ENCODE measurements at regions not wholly inside any gene's neighbourhood (a gene's known extent, or its start where the extent isn't known, plus 50 kb on each side); places are given as distances from the start of the nearest gene placed in this dataset.
"Not testable (repeated sequence)": the region's sequence is repeated elsewhere in the genome, so short reads cannot be mapped to it uniquely, and the experiment has no call there.

DNA sequence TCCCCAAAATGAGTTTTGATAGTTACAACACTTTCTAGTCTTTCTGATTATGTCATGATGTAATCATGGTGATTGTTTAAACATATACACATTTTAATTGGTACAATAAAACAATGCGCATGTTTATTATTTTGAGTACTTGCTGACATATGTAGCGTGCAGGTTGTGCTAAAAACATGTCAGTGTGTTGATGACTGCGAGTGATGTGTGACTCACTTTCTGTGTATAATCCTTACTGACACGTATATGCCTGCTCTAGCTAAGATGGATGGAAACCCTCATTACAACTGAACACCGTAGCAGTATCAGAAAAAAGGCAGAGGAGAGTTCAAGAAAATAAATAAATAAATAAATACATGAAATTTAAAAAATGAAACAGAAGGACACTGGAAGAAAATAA is 1552.4 kb upstream of the FLRT2 start:
- no peak for FAIRE-seq

GRCh38 chr14:83981676-83982258 is 1548.2 kb upstream of the FLRT2 start:
- FAIRE-seq, result not testable (repeated sequence)

- no peak for FAIRE-seq
These were observed 1541.7 kb upstream of the FLRT2 start for GRCh38 chr14:83988275-83988674.

- no peak for FAIRE-seq
These were observed 1538.3 kb upstream of the FLRT2 start for GRCh38 chr14:83991666-83992065.

- FAIRE-seq, result no peak
These were observed 1537.1 kb upstream of the FLRT2 start for GRCh38 chr14:83992857-83993256.

- no peak for FAIRE-seq
These were observed 1536.4 kb upstream of the FLRT2 start for GRCh38 chr14:83993545-83993944.

DNA sequence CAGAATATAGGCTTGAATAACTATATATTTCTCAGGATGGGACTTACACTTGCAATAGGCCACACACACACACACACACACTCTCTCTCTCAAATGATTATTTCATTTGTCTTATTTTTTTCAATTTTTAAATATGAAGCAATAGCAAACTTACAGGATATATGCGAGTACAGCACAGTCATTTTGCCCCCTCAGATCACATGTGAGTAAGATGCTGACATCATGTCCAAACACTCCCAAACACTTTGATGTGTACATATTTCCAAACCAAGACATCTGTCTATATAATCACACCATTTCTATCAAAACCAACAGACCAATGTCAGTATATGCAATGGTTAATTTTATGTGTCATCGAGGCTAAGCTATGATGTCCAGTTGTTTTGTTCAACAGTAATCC is 1535.9 kb upstream of the FLRT2 start:
- no peak for FAIRE-seq

- no peak for FAIRE-seq
These were observed 1528.9 kb upstream of the FLRT2 start for GRCh38 chr14:84001023-84001422.

DNA sequence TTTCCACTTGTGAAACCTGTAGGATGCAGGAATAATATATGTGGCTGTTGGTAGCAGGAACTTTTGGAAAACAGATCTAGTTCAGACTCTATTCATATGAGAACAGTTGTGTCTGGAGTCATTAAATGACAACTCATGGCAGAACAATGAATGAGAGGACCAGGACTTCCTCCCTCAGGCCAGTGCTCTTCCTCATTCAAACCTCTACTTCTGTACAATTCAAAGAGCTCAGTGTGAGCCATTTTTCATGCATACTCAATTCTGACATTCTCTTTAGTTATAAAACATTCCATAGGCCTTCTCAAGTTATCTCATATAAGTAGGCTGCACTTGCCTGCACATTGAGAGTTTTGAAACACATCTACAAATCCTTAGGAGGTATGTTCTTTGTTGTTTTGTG is 1526.6 kb upstream of the FLRT2 start:
- no peak for FAIRE-seq

DNA sequence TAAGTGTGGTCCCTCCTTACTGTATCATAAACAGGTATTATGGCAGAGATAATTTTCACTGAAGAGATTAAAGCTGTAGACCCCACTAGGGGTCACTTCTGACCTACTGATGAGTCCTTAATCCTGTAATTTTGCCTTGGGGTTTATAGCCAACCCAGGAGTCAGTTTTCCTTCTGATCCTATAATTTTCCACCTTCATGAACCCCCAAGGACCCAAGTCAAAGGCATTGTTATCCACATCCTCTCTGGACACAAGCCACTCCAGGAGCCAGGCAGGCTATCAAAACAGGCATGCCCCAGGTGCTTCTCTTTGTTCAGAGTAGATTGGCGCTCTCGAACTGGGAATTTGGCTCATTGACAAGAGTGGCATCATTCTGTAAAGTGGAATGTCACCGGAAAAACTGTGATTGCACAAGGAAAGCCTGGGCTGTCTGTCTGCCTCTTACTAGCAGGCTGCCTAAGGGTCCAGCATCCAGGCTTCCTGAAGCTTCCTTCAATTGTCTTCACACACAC is 1523.2 kb upstream of the FLRT2 start:
- FAIRE-seq, result no peak

GRCh38 chr14:84013424-84013823 is 1516.5 kb upstream of the FLRT2 start:
- FAIRE-seq, result no peak

DNA sequence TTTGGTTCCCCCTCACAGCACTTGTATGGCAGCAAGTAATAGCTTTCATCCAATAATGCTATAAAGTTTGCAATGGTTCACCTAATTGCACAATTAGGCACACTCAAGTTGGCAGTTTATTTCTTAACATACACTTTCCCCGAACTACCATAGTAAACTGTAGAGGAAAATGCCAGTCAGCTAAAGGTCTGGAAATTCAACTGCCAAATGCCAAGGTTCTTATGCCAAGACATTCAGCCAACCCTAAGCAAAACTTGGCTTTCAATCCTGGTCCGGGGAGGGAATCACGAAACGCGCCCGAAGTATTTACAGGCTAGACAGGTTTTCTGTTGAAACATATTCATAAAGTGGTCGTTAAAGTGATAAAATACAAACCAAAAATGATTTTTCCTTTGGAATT is 1512.4 kb upstream of the FLRT2 start:
- no peak for FAIRE-seq

- no peak for FAIRE-seq
These were observed 1508.5 kb upstream of the FLRT2 start for GRCh38 chr14:84021433-84021832.

- no peak for FAIRE-seq
These were observed 1505.6 kb upstream of the FLRT2 start for GRCh38 chr14:84024231-84024820.

GRCh38 chr14:84025106-84026012 is 1504.6 kb upstream of the FLRT2 start:
- FAIRE-seq, result no peak

DNA sequence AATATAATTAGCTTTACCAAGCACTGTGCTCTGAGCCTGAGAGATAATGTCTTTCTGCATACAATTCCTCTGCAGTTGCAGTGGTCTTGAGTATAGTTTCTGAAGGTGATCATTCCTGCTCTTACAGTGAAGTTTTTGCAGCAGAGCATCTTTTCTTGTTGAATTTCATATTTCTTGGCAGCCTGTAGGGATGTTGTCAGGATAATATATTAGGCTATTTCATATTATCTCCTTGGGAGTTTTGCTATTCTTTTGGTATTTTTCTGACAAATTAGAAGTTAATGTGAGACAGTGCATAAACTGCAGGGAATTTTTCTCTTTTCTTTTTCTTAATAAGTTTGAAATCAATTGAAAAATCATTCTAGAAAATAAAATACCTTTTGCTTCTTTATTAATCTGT is 1502.6 kb upstream of the FLRT2 start:
- no peak for FAIRE-seq

- no peak for FAIRE-seq
These were observed 1501.8 kb upstream of the FLRT2 start for GRCh38 chr14:84028080-84028604.

GRCh38 chr14:84029246-84029645 is 1500.7 kb upstream of the FLRT2 start:
- no peak for FAIRE-seq

DNA sequence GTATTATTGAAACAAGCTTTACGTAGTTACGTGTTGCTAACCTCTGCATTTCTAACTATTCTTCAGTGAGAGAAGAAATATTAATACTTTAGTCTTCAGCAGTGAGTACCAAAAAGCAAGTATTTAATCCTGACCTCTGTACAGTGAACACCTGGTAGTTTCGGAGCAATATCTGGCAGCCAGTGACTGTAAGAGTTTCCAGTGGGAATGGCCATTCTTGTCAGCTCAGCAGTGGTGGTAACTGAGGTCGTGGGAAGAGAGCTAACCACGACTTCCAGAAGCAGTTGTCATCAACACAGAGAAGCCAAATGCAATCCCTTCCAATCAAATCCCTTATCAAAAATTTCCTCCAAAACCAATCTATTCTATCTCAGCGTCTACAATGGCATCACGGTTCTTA is 1500.2 kb upstream of the FLRT2 start:
- FAIRE-seq, result no peak

DNA sequence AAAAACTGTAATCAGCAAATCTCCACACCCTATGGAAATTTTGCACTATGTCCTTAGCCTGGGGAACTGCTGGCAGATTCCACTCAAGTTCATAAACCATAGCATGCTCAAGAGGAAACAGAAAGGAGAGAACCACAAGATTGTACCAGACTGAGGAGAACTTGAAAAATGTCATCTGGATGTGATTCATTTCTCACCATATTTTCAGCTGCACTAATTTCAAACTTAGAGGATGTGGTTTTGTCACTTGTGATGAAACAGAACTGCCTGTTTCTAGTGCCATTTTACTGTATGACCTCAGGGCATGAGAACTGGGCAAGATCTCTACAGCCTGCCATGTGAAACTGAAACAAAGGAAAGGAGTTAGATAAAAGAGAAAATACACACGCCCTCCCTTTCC is 1493.1 kb upstream of the FLRT2 start:
- no peak for FAIRE-seq

DNA sequence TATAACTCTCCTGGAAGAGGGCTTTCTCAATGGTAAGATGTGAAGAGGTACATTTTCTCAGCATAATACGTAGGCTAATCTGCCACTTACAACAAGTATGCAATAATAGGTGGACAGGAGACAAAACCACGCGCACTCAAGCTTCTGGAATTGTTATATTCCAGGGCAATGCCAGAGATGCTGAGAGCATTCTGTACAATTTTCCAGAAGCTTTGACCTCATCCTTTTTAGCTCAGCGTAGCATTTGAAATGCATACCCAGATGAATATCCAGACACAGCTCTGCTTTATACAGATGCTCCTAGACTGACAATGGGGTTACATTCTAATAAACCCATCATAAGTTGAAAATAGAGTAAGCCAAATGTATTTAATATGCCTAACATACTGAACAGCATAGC is 1492.4 kb upstream of the FLRT2 start:
- FAIRE-seq, result no peak

GRCh38 chr14:84040101-84040500 is 1489.8 kb upstream of the FLRT2 start:
- FAIRE-seq, result no peak

GRCh38 chr14:84041421-84041820 is 1488.5 kb upstream of the FLRT2 start:
- FAIRE-seq, result no peak

DNA sequence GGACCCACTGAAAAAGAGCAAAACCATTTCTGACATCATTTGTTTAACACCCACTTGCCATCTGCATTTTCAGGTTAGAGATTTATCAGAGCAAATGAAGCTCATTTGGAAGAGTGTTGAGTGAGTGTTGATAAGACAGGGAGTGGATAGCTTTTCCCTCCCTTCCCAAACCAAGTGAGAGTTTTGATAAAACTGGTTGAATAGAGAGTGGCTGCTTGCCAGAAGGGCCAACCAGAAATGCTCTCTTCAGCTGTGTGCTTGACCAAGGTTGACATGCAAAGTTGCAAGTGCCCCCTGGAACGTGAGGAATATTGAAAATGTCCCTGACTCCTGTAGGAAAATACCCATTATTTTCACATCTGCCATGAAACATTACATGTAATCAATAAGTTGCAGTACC is 1487.0 kb upstream of the FLRT2 start:
- FAIRE-seq, result no peak
